ENCODE measurements at regions not wholly inside any gene's neighbourhood (a gene's known extent, or its start where the extent isn't known, plus 50 kb on each side); places are given as distances from the start of the nearest gene placed in this dataset.

- ChIA-PET CTCF (no interaction called here), POLR2A (no interaction called here)
- no peak for ATAC-seq (ENCODE audit: low read depth)
- Mint-ChIP-seq H3K4me3 (no peak overlapping the region), H3K27me3 (no peaks in the 10 kb centered on the region), H3K4me1 (no peaks in the 10 kb centered on the region), H3K9me3 (peaks cover 5% of the 10 kb centered on the region), H3K27ac (no peak overlapping the region), H3K36me3 (ENCODE audit: low read depth) (no peaks in the 10 kb centered on the region)
- intact Hi-C loops (cut with micrococcal nuclease): no loop called here
- TF ChIP-seq CTCF (IDR thresholded peaks at IDR 0.05): no peak
- DNase-seq: no peak
Measured at GRCh38 chr3:74288761-74289160, 325.7 kb downstream of the CNTN3 start.

GRCh38 chr3:74287557-74287956, 326.9 kb downstream of the CNTN3 start:
- POLR2A ChIA-PET: no interaction called here

GRCh38 chr3:74282202-74282601, 332.3 kb downstream of the CNTN3 start:
- no peak for ATAC-seq (ENCODE audit: low read depth)
- intact Hi-C loops (cut with micrococcal nuclease): no loop called here
- DNase-seq: no peak
- H3K4me1 Mint-ChIP-seq: no peaks in the 10 kb centered on the region
- CTCF ChIA-PET: interaction anchor here (1.0 kb wide), 1 partner anchor 10 kb away, joined by 3 read pairs; no protein-coding TSS in a partner anchor
- H3K36me3 Mint-ChIP-seq (ENCODE audit: low read depth): no peaks in the 10 kb centered on the region
- POLR2A ChIA-PET: no interaction called here
- H3K4me3 Mint-ChIP-seq: no peak overlapping the region
- no peak for TF ChIP-seq CTCF (IDR thresholded peaks at IDR 0.05)
- H3K27me3 Mint-ChIP-seq: no peaks in the 10 kb centered on the region
- no peak overlapping the region for H3K27ac Mint-ChIP-seq
- peaks cover 20% of the 10 kb centered on the region for H3K9me3 Mint-ChIP-seq

More at GRCh38 chr3:74287557-74287956, 326.9 kb downstream of the CNTN3 start:
- ATAC-seq (ENCODE audit: low read depth): no peak
- CTCF ChIA-PET: no interaction called here
- Mint-ChIP-seq H3K27ac (no peak overlapping the region), H3K4me3 (no peak overlapping the region), H3K4me1 (no peaks in the 10 kb centered on the region), H3K9me3 (peaks cover 3% of the 10 kb centered on the region), H3K27me3 (no peaks in the 10 kb centered on the region), H3K36me3 (ENCODE audit: low read depth) (no peaks in the 10 kb centered on the region)
- intact Hi-C loops (cut with micrococcal nuclease): no loop called here
- no peak for TF ChIP-seq CTCF (IDR thresholded peaks at IDR 0.05)
- DNase-seq: no peak

- POLR2A ChIA-PET: no interaction called here
- CTCF ChIA-PET: no interaction called here
Measured at GRCh38 chr3:74281705-74282104, 332.8 kb downstream of the CNTN3 start.

More at GRCh38 chr3:74281705-74282104, 332.8 kb downstream of the CNTN3 start:
- ATAC-seq (ENCODE audit: low read depth) (no peak), DNase-seq (no peak)
- Mint-ChIP-seq H3K4me3 (no peak overlapping the region), H3K27ac (no peak overlapping the region), H3K9me3 (peaks cover 21% of the 10 kb centered on the region), H3K4me1 (no peaks in the 10 kb centered on the region), H3K27me3 (no peaks in the 10 kb centered on the region), H3K36me3 (ENCODE audit: low read depth) (no peaks in the 10 kb centered on the region)
- TF ChIP-seq CTCF (IDR thresholded peaks at IDR 0.05): no peak
- intact Hi-C loops (cut with micrococcal nuclease): no loop called here

Measured in activated B cell treated with CpG ODN at 0.5 μM for 24 hours (primary cell).